ENCODE measurements at regions not wholly inside any gene's neighbourhood (a gene's known extent, or its start where the extent isn't known, plus 50 kb on each side); places are given as distances from the start of the nearest gene placed in this dataset.

- no peak overlapping the region for H3K27ac ChIP-seq (ENCODE audit: low read depth, low read length)
- no peak for ATAC-seq
- no peaks in the 10 kb centered on the region for H4K20me1 ChIP-seq (ENCODE audit: insufficient read depth)
- H3K4me3 ChIP-seq (replicated peaks in 1 of 2; ENCODE audit: low read depth in 1 of 2, low read length in 2 of 2): no peak overlapping the region
- ChIA-PET POLR2A (no interaction called here), RAD21 (ENCODE audit: low non-redundant PET in 1 of 2, low total read pairs in 2 of 2, uncharacterized antibody in 2 of 2, unreplicated experiment in 2 of 2) (no interaction called here), CTCF (no interaction called here)
- peaks cover 21 to 45% of the 10 kb centered on the region in 2 experiments for H3K4me1 ChIP-seq (ENCODE audit: control insufficient read depth in 1 of 2, insufficient read depth in 2 of 2, low read length in 2 of 2)
- no peak overlapping the region for H3K9ac ChIP-seq (ENCODE audit: low read length)
- no peaks in the 10 kb centered on the region for H3K9me2 ChIP-seq (ENCODE audit: insufficient read depth)
- intact Hi-C loops (cut with micrococcal nuclease): no loop called here
- no peak overlapping the region for H2AFZ ChIP-seq (ENCODE audit: low read depth, low read length, poor library complexity, severe bottlenecking)
- no peaks in the 10 kb centered on the region for H3K79me2 ChIP-seq (ENCODE audit: insufficient read depth, low read length)
- H3K4me2 ChIP-seq (ENCODE audit: low read length): no peak overlapping the region
- BruUV-seq (replicated peaks): no TSS peak
- no peaks in the 10 kb centered on the region for H3K27me3 ChIP-seq (ENCODE audit: insufficient read depth, low read length)
- H3K36me3 ChIP-seq (ENCODE audit: control insufficient read depth in 1 of 2, insufficient read depth in 2 of 2, low read length in 2 of 2): no peaks in the 10 kb centered on the region
- TF ChIP-seq FOSL1 (IDR thresholded peaks at IDR 0.05; ENCODE audit: low read depth) (no peak), CTCF (IDR thresholded peaks at IDR 0.05 in 2 of 3, conservative IDR thresholded peaks at IDR 0.05 in 1 of 3; ENCODE audit: borderline replicate concordance in 1 of 3, insufficient read depth in 1 of 3, low read depth in 2 of 3, low read length in 2 of 3) (no peak)
- no peak for DNase-seq (ENCODE audit: low read depth, low spot score)
- H3K9me3 ChIP-seq (ENCODE audit: control insufficient read depth in 1 of 2, insufficient read depth in 1 of 2, low read depth in 1 of 2, low read length in 2 of 2): no peaks in the 10 kb centered on the region
These were observed 506.9 kb upstream of the JARID2 start for GRCh38 chr6:14738933-14739332.

GRCh38 chr6:14739827-14740226, 506.0 kb upstream of the JARID2 start:
- Histone ChIP-seq H3K27me3 (ENCODE audit: insufficient read depth, low read length) (no peaks in the 10 kb centered on the region), H3K27ac (ENCODE audit: low read depth, low read length) (no peak overlapping the region), H4K20me1 (ENCODE audit: insufficient read depth) (no peaks in the 10 kb centered on the region), H3K79me2 (ENCODE audit: insufficient read depth, low read length) (no peaks in the 10 kb centered on the region), H3K9me2 (ENCODE audit: insufficient read depth) (no peaks in the 10 kb centered on the region), H3K4me2 (ENCODE audit: low read length) (no peak overlapping the region), H3K9ac (ENCODE audit: low read length) (no peak overlapping the region), H3K36me3 (ENCODE audit: control insufficient read depth in 1 of 2, insufficient read depth in 2 of 2, low read length in 2 of 2) (no peaks in the 10 kb centered on the region), H3K4me3 (replicated peaks in 1 of 2; ENCODE audit: low read depth in 1 of 2, low read length in 2 of 2) (no peak overlapping the region), H3K4me1 (ENCODE audit: control insufficient read depth in 1 of 2, insufficient read depth in 2 of 2, low read length in 2 of 2) (peaks cover 18 to 45% of the 10 kb centered on the region in 2 experiments), H2AFZ (ENCODE audit: low read depth, low read length, poor library complexity, severe bottlenecking) (no peak overlapping the region), H3K9me3 (ENCODE audit: control insufficient read depth in 1 of 2, insufficient read depth in 1 of 2, low read depth in 1 of 2, low read length in 2 of 2) (no peaks in the 10 kb centered on the region)
- DNase-seq (ENCODE audit: low read depth, low spot score) (no peak), ATAC-seq (no peak)
- ChIA-PET POLR2A (no interaction called here), RAD21 (ENCODE audit: low non-redundant PET in 1 of 2, low total read pairs in 2 of 2, uncharacterized antibody in 2 of 2, unreplicated experiment in 2 of 2) (interaction anchor here in 1 of 2 experiments (0.7 kb wide), 1 partner anchor 469 kb away, joined by 3 read pairs; no protein-coding TSS in a partner anchor), CTCF (no interaction called here)
- BruUV-seq (replicated peaks): no TSS peak
- intact Hi-C loops (cut with micrococcal nuclease): loop anchor here (5.0 kb wide), 1 partner anchor 507 kb away; the partner anchor contains the start of gene JARID2
- TF ChIP-seq CEBPB (IDR thresholded peaks at IDR 0.05; ENCODE audit: low read depth): no peak
- no peak for TF ChIP-seq EZH2 (IDR thresholded peaks at IDR 0.05)
- no peak for TF ChIP-seq POLR2AphosphoS5 (IDR thresholded peaks at IDR 0.05; ENCODE audit: low read depth, low read length)
- no peak for TF ChIP-seq POLR2A (IDR thresholded peaks at IDR 0.05; ENCODE audit: borderline replicate concordance, extremely low read depth, insufficient read depth, insufficient read length)
- no peak for TF ChIP-seq EZH2phosphoT487 (IDR thresholded peaks at IDR 0.05; ENCODE audit: borderline replicate concordance)
- no peak for TF ChIP-seq ZBTB33 (IDR thresholded peaks at IDR 0.05; ENCODE audit: extremely low read depth, insufficient replicate concordance, low read length)
- TF ChIP-seq MAX (IDR thresholded peaks at IDR 0.05): no peak
- no peak for TF ChIP-seq JUND (IDR thresholded peaks at IDR 0.05)
- no peak for TF ChIP-seq YY1 (IDR thresholded peaks at IDR 0.05; ENCODE audit: extremely low read depth, insufficient replicate concordance, low read depth, low read length)
- no peak for TF ChIP-seq ATF3 (IDR thresholded peaks at IDR 0.05)
- TF ChIP-seq ZNF274 (IDR thresholded peaks at IDR 0.05; ENCODE audit: low read depth, low read length): no peak
- TF ChIP-seq CTCF (IDR thresholded peaks at IDR 0.05 in 2 of 3, conservative IDR thresholded peaks at IDR 0.05 in 1 of 3; ENCODE audit: borderline replicate concordance in 1 of 3, insufficient read depth in 1 of 3, low read depth in 2 of 3, low read length in 2 of 3): no peak
- TF ChIP-seq SIN3A (IDR thresholded peaks at IDR 0.05; ENCODE audit: low read depth): no peak

Measured in HCT116 (cell line).